Pulmonary artery endothelial cell (primary cell): ENCODE measurements at regions not wholly inside any gene's neighbourhood (a gene's known extent, or its start where the extent isn't known, plus 50 kb on each side); places are given as distances from the start of the nearest gene placed in this dataset.

Source experiments
- DNase-seq: peaks from one replicate; pipeline ENCODE4 v3.0.0-alpha.2; 2011; ENCODE audit warnings: low read depth, low spot score

- peak; percentile 2 for DNase-seq
Observed at GRCh38 chr15:95887666-95888390, 442.7 kb upstream of the NR2F2 start.

GRCh38 chr15:95888762-95889161, 441.7 kb upstream of the NR2F2 start:
- no peak for DNase-seq

GRCh38 chr15:95894407-95894956, 436.0 kb upstream of the NR2F2 start:
- DNase-seq, result no peak

GRCh38 chr15:95895508-95895907, 435.0 kb upstream of the NR2F2 start:
- no peak for DNase-seq

GRCh38 chr15:95897651-95898050, 432.8 kb upstream of the NR2F2 start:
- DNase-seq, result no peak

GRCh38 chr15:95898761-95899160, 431.7 kb upstream of the NR2F2 start:
- DNase-seq, result no peak

GRCh38 chr15:95901271-95901670, 429.2 kb upstream of the NR2F2 start:
- DNase-seq, result no peak

- no peak for DNase-seq
Observed at GRCh38 chr15:95902606-95903005, 427.9 kb upstream of the NR2F2 start.

- DNase-seq, result no peak
Observed at GRCh38 chr15:95903352-95903751, 427.1 kb upstream of the NR2F2 start.

- DNase-seq, result no peak
Observed at GRCh38 chr15:95910643-95911212, 419.8 kb upstream of the NR2F2 start.

- no peak for DNase-seq
Observed at GRCh38 chr15:95911570-95912279, 418.8 kb upstream of the NR2F2 start.

- DNase-seq, result no peak
Observed at GRCh38 chr15:95912280-95912625, 418.2 kb upstream of the NR2F2 start.

GRCh38 chr15:95912728-95913127, 417.8 kb upstream of the NR2F2 start:
- DNase-seq, result no peak

- no peak for DNase-seq
Observed at GRCh38 chr15:95916568-95916967, 413.9 kb upstream of the NR2F2 start.

GRCh38 chr15:95918525-95918924, 412.0 kb upstream of the NR2F2 start:
- DNase-seq, result no peak

GRCh38 chr15:95919460-95919859, 411.0 kb upstream of the NR2F2 start:
- no peak for DNase-seq

GRCh38 chr15:95921404-95921803, 409.1 kb upstream of the NR2F2 start:
- no peak for DNase-seq

GRCh38 chr15:95922431-95922830, 408.1 kb upstream of the NR2F2 start:
- no peak for DNase-seq

GRCh38 chr15:95923792-95924191, 406.7 kb upstream of the NR2F2 start:
- no peak for DNase-seq

GRCh38 chr15:95928822-95929221, 401.7 kb upstream of the NR2F2 start:
- no peak for DNase-seq

GRCh38 chr15:95929232-95929846, 401.2 kb upstream of the NR2F2 start:
- no peak for DNase-seq
